HG02943 (cell line): ENCODE measurements at regions not wholly inside any gene's neighbourhood (a gene's known extent, or its start where the extent isn't known, plus 50 kb on each side); places are given as distances from the start of the nearest gene placed in this dataset.

Experiments used
- ATAC-seq: cut with Tn5 transposase; IDR thresholded peaks from one replicate; pipeline ENCODE4 v1.9.1; 2021; ENCODE audit warnings: mild to moderate bottlenecking, low read depth, moderate library complexity; ENCODE audit not compliant: unreplicated experiment

GRCh38 chr1:58312971-58313563 is 233.5 kb downstream of the OMA1 start:
- no peak for ATAC-seq

- no peak for ATAC-seq
Measured at GRCh38 chr1:58312461-58312860, 234.1 kb downstream of the OMA1 start.

- ATAC-seq, result no peak
Measured at GRCh38 chr1:58310881-58311280, 235.6 kb downstream of the OMA1 start.

- ATAC-seq, result no peak
Measured at GRCh38 chr1:58310469-58310868, 236.1 kb downstream of the OMA1 start.

- ATAC-seq, result no peak
Measured at GRCh38 chr1:58308206-58308605, 238.3 kb downstream of the OMA1 start.

- ATAC-seq, result no peak
Measured at GRCh38 chr1:58307431-58307830, 239.1 kb downstream of the OMA1 start.

- no peak for ATAC-seq
Measured at GRCh38 chr1:58305622-58306021, 240.9 kb downstream of the OMA1 start.

GRCh38 chr1:58304346-58304975 is 242.1 kb downstream of the OMA1 start:
- no peak for ATAC-seq

- no peak for ATAC-seq
Measured at GRCh38 chr1:58303841-58304240, 242.7 kb downstream of the OMA1 start.

- ATAC-seq, result no peak
Measured at GRCh38 chr1:58293388-58293787, 253.1 kb downstream of the OMA1 start.

- no peak for ATAC-seq
Measured at GRCh38 chr1:58290685-58291372, 255.7 kb downstream of the OMA1 start.

- ATAC-seq, result no peak
Measured at GRCh38 chr1:58288624-58289142, 257.8 kb downstream of the OMA1 start.

GRCh38 chr1:58287894-58288623 is 258.5 kb downstream of the OMA1 start:
- ATAC-seq, result no peak

GRCh38 chr1:58284225-58284510 is 262.4 kb downstream of the OMA1 start:
- ATAC-seq, result no peak

GRCh38 chr1:58283388-58284224 is 262.9 kb downstream of the OMA1 start:
- ATAC-seq, result no peak

GRCh38 chr1:58282623-58283387 is 263.7 kb downstream of the OMA1 start:
- ATAC-seq, result no peak

- no peak for ATAC-seq
Measured at GRCh38 chr1:58266242-58266641, 280.3 kb downstream of the OMA1 start.

- ATAC-seq, result no peak
Measured at GRCh38 chr1:58264462-58264861, 282.1 kb downstream of the OMA1 start.

- ATAC-seq, result no peak
Measured at GRCh38 chr1:58262702-58263101, 283.8 kb downstream of the OMA1 start.

GRCh38 chr1:58258082-58258481 is 288.4 kb downstream of the OMA1 start:
- ATAC-seq, result no peak
